ENCODE measurements at regions not wholly inside any gene's neighbourhood (a gene's known extent, or its start where the extent isn't known, plus 50 kb on each side); places are given as distances from the start of the nearest gene placed in this dataset.
"Not testable (repeated sequence)": the region's sequence is repeated elsewhere in the genome, so short reads cannot be mapped to it uniquely, and the experiment has no call there.

DNA sequence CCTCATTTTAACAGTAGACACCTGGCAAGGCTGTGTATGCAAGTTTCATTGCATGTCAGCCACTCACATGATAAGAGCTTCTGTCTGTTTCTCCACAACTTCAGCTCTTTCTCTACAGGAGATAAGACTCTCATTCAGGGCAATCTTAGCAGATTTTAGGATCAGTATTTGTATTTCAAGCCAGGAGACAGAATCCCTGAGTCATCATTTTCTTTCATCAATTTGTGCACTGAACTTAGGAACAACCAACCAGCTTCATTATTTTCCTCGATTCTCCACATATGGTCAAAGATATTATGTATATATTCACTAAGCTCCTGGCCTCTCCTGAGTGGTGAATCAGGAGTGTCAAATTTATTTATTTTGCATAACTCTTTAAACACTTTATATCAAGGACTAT lies 181.8 kb upstream of the CCNH start:
- DNase-seq, result no peak

DNA sequence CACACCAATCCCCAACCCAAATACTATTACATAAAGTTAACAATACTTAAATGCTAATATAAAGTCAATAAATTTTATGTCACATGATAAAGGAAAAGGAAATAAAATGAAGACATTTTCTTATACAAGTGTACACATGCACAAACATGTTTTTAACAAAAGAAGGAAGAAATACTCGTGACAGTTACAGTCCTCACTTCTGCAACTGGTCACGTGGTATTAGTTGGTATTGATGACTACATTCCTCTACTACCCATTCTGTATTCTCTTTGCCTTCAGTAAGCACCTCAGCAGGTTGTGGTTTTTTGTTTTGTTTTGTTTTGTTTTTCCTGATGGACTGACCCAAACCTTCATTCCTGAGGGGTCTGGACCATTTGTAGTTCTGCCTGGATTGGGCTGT lies 176.9 kb upstream of the CCNH start:
- DNase-seq, result no peak

DNA sequence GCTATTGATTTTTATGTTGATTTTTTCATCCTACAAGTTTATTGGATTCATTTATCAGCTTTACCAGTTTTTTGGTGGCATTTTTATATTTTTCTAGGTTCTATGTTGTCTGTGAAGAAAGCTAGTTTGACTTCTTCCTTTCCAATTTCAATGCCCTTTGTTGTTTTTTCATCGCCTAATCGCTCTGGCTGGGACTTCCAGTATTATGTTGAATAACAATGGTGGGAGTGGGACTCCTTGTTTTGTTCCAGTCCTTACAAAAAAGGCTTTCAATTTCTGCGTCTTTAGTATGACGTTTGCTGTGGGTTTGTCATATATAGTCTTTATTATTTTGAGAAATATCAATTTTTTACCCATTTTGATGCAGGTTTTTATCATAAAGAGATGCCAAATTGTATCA lies 175.6 kb upstream of the CCNH start:
- DNase-seq, result no peak

DNA sequence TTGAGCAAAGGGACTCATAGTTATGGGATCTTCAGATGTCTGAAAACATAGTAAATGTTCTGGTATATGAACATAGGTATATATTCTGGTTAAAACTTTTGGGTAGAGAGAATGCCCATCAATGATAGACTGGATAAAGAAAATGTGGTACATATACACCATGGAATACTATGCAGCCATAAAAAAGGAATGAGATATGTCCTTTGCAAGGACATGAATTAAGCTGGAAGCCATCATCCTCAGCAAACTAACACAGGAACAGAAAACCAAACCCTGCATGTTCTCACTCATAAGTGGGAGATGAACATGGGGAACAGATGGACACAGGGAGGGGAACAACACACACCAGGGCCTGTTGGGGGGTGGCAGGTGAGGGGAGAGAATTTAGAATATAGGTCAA lies 171.0 kb upstream of the CCNH start:
- DNase-seq, result not testable (repeated sequence)

DNA sequence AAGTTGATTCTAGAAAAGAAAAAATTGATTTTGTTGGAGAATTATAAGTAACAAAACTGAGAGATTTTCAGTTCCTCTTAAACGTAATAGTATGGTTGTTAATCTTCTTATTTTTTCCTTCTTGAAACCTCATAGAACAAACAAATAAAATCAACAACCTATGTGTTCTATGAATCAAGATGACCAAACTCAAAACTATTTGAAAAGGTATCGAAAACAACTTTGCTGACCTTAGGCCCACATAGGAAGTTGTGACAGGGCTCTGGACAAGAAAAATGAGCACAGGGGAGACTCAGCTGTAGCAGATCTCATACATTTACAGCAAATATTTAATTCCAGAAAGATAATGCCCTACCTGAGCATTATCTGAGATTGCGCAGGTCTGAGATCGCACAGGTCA lies 169.4 kb upstream of the CCNH start:
- no peak for DNase-seq

DNA sequence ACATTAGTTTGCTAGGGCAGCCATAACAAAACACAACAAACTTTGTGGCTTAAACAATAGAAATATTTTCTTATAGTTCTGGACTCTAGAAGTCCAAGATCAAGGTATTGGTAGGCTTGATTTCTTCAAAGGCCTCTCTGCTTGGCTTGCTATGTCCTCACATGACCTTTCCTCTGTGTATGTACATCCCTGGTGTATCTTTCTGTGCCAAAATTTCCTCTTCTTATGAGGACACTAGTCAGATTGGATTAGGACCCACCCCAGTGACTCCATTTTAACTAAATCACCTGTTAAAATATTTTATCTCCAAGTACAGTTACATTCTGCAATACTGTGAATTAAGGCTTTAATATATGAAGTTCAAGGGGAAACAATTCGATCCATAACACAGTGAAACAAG lies 168.9 kb upstream of the CCNH start:
- DNase-seq, result no peak

DNA sequence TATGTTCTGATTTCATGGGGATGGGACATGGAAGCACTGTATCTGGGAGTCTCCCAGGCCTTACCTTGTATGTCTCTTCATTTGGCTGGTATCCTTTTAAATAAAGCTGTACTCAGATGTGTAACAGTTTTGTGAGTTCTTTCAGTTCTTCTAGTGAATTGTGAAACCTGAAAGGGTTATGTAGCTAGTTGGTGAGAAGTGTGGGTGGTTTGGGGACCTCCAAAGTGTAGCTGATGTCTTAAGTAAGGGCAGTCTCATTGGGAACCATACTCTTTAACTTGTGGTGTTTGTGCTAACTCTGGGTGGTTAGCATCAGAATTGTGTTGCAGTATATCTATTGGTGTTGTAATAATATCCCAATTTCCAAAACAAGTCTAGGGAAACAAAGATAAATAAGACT lies 166.9 kb upstream of the CCNH start:
- DNase-seq, result no peak

DNA sequence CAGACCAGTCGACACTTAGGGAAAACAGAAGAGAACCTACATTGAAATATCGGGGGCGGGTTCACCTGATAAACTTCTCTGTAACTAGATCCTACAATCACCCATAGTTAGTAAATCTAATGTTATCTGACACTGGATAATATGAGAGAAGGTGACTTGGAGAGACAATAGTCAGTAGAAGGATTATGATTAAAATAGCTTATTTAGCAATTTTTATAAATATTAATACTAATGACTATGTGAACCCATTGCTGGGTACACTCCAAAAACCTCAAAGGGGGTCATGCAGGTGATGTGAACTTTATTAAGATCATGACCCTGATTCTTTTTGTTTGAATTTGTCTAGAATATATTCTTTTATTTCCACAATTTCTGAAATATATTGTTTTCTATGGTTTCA lies 164.1 kb upstream of the CCNH start:
- no peak for DNase-seq

DNA sequence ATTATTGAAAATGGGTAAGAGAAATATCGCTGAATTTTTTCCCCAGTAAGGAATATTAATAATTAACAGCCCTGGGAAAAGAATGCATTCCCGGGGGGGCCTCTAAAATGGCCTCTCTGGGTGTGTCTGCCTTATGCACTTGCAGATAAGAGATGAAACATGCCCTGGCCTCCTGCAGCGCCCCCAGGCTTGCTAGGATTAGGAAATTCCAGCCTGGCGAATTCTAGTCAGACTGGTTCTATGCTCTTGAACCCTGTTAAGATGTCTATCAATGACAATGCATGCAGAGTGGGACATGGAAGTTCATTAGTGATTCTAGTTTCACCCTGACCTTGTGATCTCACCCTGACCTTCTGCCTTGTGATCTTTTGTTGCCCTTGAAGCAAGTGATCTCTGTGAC lies 163.6 kb upstream of the CCNH start:
- not testable (repeated sequence) for DNase-seq

DNA sequence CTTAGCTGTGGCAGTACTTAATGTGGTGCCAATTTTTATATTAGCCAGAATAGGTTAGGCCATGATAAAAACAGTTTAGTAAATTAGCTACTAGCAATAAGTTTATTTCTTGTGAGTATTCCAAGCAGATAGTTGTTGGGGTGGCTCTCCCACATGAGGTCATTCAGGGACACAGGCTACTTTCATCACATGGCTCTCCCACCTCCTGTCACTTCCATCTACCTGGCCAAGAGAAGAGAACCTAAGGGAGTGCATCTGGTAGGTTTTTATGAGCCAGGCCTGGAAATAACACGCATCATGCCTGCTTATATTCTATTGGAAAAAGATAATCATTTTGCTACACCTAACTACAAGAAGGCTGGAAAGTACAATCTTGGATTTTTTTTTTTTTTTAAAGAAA lies 161.4 kb upstream of the CCNH start:
- DNase-seq, result no peak

DNA sequence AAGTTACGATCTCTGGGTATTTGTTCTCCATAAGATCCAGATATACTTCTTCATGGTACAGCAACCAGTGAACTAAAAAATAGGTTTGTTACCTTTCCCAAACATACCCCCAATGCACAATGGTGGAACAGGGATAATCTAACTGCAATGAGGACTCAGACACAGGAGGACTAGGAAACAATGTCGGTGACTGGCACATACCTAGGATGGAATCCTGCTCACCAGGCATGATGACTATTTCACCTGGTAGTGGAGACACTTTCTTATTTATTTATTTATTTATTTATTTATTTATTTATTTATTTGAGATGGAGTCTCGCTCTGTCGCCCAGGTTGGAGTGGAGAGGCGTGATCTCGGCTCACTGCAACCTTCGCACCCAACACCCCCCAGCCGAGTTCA lies 159.9 kb upstream of the CCNH start:
- no peak for DNase-seq

DNA sequence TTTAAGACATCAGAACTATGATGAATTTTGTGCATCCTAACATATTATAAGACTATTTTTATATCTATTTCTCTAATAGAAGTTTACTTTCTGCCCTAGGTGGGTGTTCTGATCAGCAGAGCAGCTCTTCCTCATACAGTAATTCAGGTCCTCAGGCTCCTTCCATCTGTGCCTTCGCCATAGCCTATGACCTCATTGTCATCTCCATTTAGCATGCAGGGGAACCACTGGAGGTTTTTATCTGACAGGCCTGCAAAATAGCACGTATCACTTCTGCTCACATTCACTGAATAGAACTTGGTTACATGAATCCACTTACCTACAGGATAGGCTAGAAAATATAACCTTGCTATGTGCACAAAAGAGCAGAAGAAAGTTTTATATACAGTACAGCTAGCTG lies 159.4 kb upstream of the CCNH start:
- no peak for DNase-seq

DNA sequence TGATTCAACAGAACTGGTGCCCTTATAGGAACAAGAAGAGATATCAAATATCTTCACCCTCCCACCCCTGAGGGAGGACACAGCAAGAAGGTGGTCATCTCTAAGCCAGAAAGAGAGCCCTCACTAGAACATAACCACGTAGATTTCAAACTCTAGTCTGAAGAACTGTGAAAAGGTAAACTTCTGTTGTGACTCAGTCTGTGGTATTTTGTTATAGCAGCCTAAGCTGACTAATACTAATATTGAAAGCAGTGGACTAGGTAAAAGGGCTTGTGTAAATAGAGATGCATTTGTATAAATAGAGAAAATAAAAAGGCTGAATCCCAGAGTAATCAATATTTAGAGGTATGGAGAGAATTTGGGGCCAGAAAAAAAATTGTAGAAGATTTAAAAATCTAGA lies 157.6 kb upstream of the CCNH start:
- DNase-seq, result no peak

DNA sequence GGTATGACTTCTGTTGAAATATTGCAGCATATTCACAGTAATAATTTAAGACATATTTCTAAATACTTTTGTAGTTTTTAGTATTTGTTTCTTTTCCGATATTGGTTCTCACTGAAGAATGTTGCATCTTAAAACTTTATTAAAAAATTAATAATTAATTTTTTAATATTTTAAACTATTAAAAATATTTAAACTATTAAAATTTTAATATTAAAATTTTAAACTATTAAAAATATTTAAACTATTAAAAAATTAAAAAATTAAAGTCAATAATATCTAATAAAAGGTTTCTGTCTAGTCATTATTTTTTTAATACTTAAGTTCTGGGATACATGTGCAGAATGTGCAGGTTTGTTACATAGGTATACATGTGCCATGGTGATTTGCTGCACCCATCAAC lies 149.3 kb upstream of the CCNH start:
- DNase-seq, result no peak

DNA sequence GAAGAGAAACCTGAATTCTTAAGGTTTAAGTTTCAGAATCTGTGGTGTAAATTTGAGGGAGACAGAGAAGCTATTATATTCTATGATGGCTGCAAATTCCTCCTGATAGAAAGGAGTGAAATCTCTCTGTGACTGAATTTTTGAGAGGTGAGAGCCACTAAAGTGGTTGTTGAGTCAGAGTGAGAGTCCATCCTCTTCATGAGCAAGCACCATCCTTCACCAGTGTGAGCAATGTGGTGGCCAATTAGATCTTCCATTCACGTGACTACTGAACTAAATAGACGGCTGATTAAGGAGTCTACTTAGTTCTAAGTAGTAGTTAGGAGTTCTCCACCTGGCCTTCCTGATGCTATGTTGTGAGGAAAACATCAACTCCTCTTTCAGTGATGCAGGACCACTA lies 147.8 kb upstream of the CCNH start:
- no peak for DNase-seq

DNA sequence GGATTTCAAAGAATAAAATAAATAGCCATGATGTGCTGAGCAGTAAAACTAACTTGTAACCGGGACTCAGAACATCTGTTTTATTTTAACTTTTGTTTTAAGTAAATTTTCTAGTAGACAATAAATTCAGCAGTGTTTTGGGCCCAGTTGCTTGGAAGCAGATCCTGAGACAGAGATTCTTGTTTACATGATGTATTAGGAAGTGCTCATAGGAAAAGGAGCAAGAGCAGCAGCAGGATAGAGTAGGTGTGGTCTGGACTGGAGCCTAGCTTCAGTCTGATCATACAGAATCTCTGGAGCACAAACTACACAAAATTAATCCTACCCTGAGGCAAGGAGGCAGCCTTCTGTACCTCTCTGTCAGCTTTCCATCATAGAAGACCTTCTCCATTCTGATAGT lies 139.2 kb upstream of the CCNH start:
- DNase-seq, result no peak

DNA sequence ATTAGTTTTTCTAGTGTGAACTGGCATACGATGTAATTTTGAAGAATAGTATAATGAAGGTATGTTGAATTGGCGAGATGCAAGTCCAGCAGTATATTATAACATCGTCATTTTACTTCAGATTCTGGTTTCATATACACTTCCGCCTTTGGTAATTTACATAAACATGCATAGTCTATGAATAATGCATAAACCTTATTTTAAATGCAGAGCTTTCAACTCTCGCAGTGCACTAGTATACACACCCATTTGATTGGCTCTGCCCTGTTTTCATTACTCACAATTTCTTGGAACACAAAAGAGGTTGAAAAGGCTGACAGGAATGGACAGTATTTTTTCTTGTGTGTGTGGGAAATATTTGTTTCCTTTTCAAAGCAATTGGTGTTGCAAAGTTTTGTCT lies 128.9 kb upstream of the CCNH start:
- DNase-seq, result no peak

DNA sequence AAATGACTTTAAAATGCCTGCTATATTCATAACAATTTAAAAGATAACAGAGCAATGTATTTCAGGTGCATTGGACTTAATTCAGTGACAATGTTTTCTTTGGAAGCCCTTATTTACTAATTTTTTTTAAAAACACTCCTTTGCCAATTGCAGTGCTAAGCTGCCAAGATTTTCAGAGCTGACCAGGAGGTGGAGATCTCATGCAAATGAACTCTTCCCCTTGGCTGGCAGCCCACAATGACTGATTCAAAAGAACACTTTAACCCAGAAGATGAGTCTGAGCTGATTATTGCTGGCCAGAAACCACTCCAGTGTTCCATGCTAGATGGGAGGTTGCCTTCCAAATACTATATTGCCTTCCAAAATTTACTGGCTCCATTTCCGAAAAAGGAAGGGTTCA lies 128.3 kb upstream of the CCNH start:
- DNase-seq, result no peak

DNA sequence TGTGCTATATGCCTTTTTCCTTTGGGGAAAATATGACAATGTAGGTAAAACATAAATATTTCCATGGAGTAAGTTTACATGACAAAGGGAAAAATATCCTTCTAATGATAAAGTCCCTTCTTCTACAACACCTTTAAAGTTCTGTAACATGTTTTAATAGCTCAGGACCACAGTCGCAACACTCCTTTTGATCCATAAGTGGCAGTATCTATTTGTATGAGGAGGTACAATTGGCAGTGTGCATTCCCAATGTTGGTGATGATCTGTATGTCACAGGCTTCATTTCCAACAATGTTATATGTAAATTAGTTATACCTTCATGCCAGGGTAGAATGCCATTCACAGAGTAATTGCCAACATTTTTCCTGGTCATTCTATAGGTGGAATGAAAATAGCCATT lies 127.1 kb upstream of the CCNH start:
- no peak for DNase-seq

DNA sequence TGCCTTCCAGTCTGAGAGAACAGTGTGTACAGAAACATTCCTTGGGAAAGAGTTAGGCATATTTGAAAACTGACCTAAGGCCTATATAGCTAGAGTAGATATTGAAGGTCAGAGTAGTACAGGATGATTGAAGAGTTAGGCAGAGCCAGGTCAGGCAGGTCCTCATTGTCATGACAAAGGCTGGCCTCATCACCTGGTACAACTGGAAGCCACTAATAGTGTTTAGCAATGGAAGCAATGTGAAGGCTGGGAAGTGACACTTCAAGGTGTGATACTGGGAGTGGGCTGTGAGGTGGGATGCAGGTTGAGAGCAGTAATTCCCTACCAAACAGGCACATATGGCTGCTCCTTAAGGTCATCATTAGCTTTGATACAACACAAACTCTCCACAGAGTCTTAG lies 123.6 kb upstream of the CCNH start:
- DNase-seq, result no peak

DNA sequence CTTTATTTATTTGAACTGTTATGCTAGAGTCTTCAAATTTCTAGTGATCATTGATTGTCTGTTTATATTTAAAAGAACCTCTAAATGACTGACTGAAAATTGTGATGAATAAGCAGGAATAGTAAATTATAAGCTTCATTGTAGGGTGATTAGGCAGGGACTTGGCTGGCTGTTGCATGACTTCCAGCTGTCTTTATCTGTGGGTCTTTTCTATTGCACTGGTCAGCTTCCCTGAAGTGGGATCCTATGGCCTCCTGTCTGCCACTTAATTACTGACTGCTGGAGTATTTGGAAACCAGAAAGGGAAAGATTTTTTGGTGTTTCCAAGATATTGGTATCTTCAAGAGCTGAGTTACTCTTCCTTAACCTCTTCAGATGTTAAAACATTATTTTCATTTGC lies 123.0 kb upstream of the CCNH start:
- DNase-seq, result no peak

DNA sequence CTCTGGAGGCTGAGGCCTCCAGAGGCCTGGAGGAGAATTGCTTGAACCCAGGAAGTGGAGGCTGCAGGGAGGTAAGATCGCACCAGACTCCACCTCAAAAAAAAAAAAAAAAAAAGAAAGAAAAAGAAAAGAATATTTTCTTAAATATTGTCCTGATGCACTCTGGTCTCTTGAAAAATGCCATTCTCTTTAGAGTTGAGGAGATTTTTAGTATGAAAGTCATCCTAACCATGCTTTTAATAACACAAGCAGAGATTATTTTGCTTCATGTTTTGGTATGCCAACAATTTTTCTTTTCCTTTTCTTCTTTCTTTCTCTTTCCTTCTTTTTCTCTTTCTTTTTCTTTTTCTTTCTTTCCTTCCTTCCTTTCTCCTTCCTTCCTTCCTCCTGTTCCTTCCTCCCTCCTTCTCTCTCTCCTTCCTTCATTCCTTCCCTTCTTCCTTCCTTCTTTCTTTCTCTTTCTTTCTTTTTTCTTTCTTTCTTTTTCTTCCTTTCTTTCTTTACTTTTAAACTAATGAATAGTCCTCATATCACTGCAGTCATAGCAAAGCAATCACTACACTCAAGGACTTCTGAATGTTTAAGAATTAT lies 116.9 kb upstream of the CCNH start:
- DNase-seq, result no peak

DNA sequence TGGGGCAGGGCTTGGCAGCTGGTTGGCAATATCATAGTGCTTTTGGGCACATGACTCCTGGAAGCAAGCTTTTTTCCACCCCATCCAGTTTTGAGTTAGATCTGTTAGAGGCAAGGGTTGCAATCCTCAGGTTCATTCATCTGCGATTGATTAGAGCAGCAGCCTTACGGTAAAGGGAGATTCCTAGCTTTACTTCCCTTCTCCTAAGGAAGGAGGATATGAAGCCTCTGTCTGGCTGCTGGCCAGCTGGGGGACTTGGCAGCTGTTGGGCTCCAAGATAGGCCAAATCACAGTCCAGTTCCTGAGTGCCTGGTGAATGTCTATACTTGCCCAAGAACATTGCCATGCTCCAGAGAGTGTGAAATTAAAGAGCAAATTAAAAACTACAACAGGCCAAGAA lies 113.4 kb upstream of the CCNH start:
- no peak for DNase-seq

DNA sequence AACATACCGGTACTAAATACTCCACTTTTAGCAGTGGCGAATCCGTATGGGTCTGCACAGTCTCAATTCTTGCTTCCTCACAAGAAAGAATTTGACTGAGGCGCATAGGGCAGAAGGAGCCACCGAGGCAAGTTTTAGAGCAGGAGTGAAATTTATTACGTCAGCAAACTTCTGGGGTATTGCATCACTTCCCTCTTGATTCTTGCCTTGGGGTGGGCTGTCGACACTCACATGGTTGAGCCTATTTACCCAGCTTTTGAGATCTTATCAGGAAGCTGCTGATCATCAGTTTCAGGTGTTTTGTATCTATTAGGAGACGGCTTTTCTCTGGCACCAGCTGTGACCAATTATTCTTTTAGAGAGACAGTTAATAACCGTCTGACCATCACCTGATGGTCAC lies 111.5 kb upstream of the CCNH start:
- no peak for DNase-seq

DNA sequence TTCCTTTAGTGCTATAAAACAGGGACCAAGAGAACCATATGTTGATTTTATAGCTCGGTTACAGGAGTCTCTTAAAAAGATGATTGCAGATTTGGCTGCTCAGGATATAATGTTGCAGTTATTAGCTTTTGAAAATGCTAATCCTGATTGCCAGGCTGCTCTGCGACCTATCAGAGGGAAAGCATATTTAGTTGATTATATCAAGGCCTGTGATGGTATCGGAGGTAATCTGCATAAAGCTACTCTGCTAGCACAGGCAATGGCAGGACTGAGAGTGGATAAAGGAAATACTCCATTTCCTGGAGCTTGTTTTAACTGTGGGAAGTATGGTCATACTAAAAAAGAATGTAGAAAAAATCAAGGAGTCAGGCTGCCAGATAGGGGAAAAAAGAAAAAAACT lies 99.0 kb upstream of the CCNH start:
- DNase-seq, result not testable (repeated sequence)

DNA sequence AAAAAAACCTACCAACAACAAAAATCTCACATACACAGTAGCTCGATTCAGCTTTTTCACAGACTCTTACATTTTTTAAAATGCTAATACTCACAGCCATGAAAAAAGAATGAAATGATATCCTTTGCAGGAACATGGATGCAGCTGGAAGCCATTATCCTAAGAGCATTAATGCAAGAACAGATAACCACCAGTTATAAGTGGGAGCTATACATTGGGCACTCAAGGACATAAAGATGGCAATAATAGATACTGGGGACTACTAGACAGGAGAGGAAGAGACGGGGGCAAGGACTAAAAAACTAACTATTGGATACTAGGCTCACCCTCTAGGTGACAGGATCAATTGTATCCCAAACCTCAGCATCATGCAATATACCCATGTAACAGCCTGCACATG lies 90.3 kb upstream of the CCNH start:
- DNase-seq, result no peak
